ENCODE measurements at regions not wholly inside any gene's neighbourhood (a gene's known extent, or its start where the extent isn't known, plus 50 kb on each side); places are given as distances from the start of the nearest gene placed in this dataset.

DNA sequence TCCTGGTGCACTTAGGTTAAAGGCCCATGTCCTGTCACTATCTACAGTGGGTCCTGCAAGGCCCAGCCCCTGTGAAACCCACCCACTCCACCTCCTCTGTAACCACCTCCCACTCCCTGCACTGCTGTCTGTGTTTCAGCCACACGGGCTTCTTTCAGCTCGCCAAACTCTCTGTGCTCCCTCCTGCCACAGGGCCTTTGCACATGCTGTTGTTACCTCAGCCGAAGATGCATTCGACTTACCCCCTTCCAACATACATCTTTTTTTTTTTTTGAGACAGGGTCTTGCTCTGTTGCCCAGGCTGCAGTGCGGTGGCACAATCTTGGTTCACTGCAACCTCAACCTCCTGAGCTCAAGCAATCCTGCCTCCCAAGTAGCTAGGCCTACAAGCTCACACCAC lies 76.5 kb upstream of the RPL38 start:
- Histone ChIP-seq H2AFZ (ENCODE audit: low read depth, low read length, poor library complexity, severe bottlenecking) (no peak overlapping the region), H3K27ac (ENCODE audit: low read depth, low read length) (no peak overlapping the region), H3K27me3 (ENCODE audit: insufficient read depth, low read length) (peaks cover 5% of the 10 kb centered on the region), H3K4me3 (replicated peaks in 1 of 2; ENCODE audit: low read depth in 1 of 2, low read length in 2 of 2) (no peak overlapping the region), H3K36me3 (ENCODE audit: control insufficient read depth in 1 of 2, insufficient read depth in 2 of 2, low read length in 2 of 2) (no peaks in the 10 kb centered on the region), H3K4me2 (ENCODE audit: low read length) (no peak overlapping the region), H3K4me1 (ENCODE audit: control insufficient read depth in 1 of 2, insufficient read depth in 2 of 2, low read length in 2 of 2) (no peaks in the 10 kb centered on the region), H3K9me3 (ENCODE audit: control insufficient read depth in 1 of 2, insufficient read depth in 1 of 2, low read depth in 1 of 2, low read length in 2 of 2) (no peaks in the 10 kb centered on the region), H3K9ac (ENCODE audit: low read length) (no peak overlapping the region), H3K9me2 (ENCODE audit: insufficient read depth) (no peaks in the 10 kb centered on the region), H3K79me2 (ENCODE audit: insufficient read depth, low read length) (no peaks in the 10 kb centered on the region), H4K20me1 (ENCODE audit: insufficient read depth) (no peaks in the 10 kb centered on the region)
- ATAC-seq (no peak), DNase-seq (ENCODE audit: low read depth, low spot score) (no peak)
- POLR2A ChIA-PET, result no interaction called here
- BruUV-seq (replicated peaks), result no TSS peak
- RAD21 ChIA-PET (ENCODE audit: low non-redundant PET in 1 of 2, low total read pairs in 2 of 2, uncharacterized antibody in 2 of 2, unreplicated experiment in 2 of 2), result interaction anchor here in 1 of 2 experiments (0.6 kb wide), 1 partner anchor 14 kb away, joined by 3 read pairs; no protein-coding TSS in a partner anchor
- intact Hi-C loops (cut with micrococcal nuclease), result no loop called here
- no peak for TF ChIP-seq EGR1 (IDR thresholded peaks at IDR 0.05; ENCODE audit: low read depth)
- TF ChIP-seq, protein P1, sequence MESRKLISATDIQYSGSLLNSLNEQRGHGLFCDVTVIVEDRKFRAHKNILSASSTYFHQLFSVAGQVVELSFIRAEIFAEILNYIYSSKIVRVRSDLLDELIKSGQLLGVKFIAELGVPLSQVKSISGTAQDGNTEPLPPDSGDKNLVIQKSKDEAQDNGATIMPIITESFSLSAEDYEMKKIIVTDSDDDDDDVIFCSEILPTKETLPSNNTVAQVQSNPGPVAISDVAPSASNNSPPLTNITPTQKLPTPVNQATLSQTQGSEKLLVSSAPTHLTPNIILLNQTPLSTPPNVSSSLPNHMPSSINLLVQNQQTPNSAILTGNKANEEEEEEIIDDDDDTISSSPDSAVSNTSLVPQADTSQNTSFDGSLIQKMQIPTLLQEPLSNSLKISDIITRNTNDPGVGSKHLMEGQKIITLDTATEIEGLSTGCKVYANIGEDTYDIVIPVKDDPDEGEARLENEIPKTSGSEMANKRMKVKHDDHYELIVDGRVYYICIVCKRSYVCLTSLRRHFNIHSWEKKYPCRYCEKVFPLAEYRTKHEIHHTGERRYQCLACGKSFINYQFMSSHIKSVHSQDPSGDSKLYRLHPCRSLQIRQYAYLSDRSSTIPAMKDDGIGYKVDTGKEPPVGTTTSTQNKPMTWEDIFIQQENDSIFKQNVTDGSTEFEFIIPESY (IDR thresholded peaks at IDR 0.05; ENCODE audit: extremely low read depth, insufficient replicate concordance, low read length), result no peak
- TF ChIP-seq ZNF274 (IDR thresholded peaks at IDR 0.05; ENCODE audit: low read depth, low read length), result no peak
- CTCF ChIA-PET, result no interaction called here

DNA sequence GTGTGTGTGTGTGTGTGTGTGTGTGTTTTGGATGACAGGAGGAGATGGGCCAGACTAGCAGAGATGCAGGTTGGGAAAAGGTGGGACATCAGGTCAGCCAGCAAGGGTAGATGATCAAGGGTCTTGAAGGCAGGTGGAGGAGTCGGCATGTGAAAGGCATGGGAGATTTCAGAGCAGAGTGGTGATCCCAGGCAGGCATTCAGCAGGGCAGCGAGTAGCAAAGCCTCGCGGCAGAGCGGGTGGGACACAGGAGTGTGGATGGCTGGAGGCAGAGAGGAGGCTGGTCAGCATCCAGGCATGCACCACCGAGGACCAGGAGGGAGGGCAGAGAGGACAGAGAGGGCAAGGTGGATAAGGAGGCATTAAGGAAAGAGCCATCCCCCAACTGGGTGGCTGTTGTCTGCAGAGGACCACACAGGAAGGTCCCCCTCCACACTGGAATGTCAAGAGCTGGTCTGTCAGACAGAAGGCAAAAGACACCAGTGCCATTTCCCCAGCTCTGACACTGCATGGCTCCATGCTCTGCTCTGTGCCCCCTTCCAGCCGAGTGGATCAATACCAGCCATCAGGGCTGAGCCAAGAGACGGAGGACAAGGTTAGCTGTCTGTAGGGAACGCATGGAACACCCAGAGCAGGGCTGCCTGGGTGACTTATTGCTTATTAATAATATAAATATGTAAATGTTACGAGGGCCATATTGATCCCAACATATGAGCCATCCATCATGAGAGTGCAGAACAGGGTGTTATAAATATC lies 74.8 kb upstream of the RPL38 start:
- intact Hi-C loops (cut with micrococcal nuclease), result no loop called here
- TF ChIP-seq SP1 (IDR thresholded peaks at IDR 0.05; ENCODE audit: low read depth) (no peak), ELF1 (IDR thresholded peaks at IDR 0.05; ENCODE audit: borderline replicate concordance, low read depth) (no peak), POLR2AphosphoS5 (IDR thresholded peaks at IDR 0.05; ENCODE audit: low read depth, low read length) (no peak), FOSL1 (IDR thresholded peaks at IDR 0.05; ENCODE audit: low read depth) (no peak), CBX3 (IDR thresholded peaks at IDR 0.05; ENCODE audit: low read depth) (no peak), ZFX (IDR thresholded peaks at IDR 0.05) (no peak), YY1 (IDR thresholded peaks at IDR 0.05; ENCODE audit: extremely low read depth, insufficient replicate concordance, low read depth, low read length) (no peak), EZH2 (IDR thresholded peaks at IDR 0.05) (no peak), ZNF274 (IDR thresholded peaks at IDR 0.05; ENCODE audit: low read depth, low read length) (no peak), SRF (IDR thresholded peaks at IDR 0.05; ENCODE audit: low read depth) (no peak), EZH2phosphoT487 (IDR thresholded peaks at IDR 0.05; ENCODE audit: borderline replicate concordance) (no peak), EGR1 (IDR thresholded peaks at IDR 0.05; ENCODE audit: low read depth) (no peak), RAD21 (IDR thresholded peaks at IDR 0.05; ENCODE audit: low read depth) (no peak), SIN3A (IDR thresholded peaks at IDR 0.05; ENCODE audit: low read depth) (no peak)
- TF ChIP-seq, protein P2, sequence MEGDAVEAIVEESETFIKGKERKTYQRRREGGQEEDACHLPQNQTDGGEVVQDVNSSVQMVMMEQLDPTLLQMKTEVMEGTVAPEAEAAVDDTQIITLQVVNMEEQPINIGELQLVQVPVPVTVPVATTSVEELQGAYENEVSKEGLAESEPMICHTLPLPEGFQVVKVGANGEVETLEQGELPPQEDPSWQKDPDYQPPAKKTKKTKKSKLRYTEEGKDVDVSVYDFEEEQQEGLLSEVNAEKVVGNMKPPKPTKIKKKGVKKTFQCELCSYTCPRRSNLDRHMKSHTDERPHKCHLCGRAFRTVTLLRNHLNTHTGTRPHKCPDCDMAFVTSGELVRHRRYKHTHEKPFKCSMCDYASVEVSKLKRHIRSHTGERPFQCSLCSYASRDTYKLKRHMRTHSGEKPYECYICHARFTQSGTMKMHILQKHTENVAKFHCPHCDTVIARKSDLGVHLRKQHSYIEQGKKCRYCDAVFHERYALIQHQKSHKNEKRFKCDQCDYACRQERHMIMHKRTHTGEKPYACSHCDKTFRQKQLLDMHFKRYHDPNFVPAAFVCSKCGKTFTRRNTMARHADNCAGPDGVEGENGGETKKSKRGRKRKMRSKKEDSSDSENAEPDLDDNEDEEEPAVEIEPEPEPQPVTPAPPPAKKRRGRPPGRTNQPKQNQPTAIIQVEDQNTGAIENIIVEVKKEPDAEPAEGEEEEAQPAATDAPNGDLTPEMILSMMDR (IDR thresholded peaks at IDR 0.05 in 2 of 3, conservative IDR thresholded peaks at IDR 0.05 in 1 of 3; ENCODE audit: borderline replicate concordance in 1 of 3, insufficient read depth in 1 of 3, low read depth in 2 of 3, low read length in 2 of 3), result no peak
- TF ChIP-seq, protein P3, sequence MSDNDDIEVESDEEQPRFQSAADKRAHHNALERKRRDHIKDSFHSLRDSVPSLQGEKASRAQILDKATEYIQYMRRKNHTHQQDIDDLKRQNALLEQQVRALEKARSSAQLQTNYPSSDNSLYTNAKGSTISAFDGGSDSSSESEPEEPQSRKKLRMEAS (IDR thresholded peaks at IDR 0.05), result no peak
- H3K79me2 ChIP-seq (ENCODE audit: insufficient read depth, low read length), result no peaks in the 10 kb centered on the region
- H3K4me2 ChIP-seq (ENCODE audit: low read length), result no peak overlapping the region
- H3K9me3 ChIP-seq (ENCODE audit: control insufficient read depth in 1 of 2, insufficient read depth in 1 of 2, low read depth in 1 of 2, low read length in 2 of 2), result no peaks in the 10 kb centered on the region
- H2AFZ ChIP-seq (ENCODE audit: low read depth, low read length, poor library complexity, severe bottlenecking), result no peak overlapping the region
- H3K9me2 ChIP-seq (ENCODE audit: insufficient read depth), result no peaks in the 10 kb centered on the region
- no peak overlapping the region for H3K4me3 ChIP-seq (replicated peaks in 1 of 2; ENCODE audit: low read depth in 1 of 2, low read length in 2 of 2)
- no peak for DNase-seq (ENCODE audit: low read depth, low spot score)
- BruUV-seq (replicated peaks), result no TSS peak
- no peak overlapping the region for H3K9ac ChIP-seq (ENCODE audit: low read length)
- CTCF ChIA-PET, result no interaction called here
- no peak overlapping the region for H3K27ac ChIP-seq (ENCODE audit: low read depth, low read length)
- peaks cover 12% of the 10 kb centered on the region for H3K27me3 ChIP-seq (ENCODE audit: insufficient read depth, low read length)
- H3K4me1 ChIP-seq (ENCODE audit: control insufficient read depth in 1 of 2, insufficient read depth in 2 of 2, low read length in 2 of 2), result no peaks in the 10 kb centered on the region
- POLR2A ChIA-PET, result no interaction called here
- H3K36me3 ChIP-seq (ENCODE audit: control insufficient read depth in 1 of 2, insufficient read depth in 2 of 2, low read length in 2 of 2), result no peaks in the 10 kb centered on the region
- no peaks in the 10 kb centered on the region for H4K20me1 ChIP-seq (ENCODE audit: insufficient read depth)
- RAD21 ChIA-PET (ENCODE audit: low non-redundant PET in 1 of 2, low total read pairs in 2 of 2, uncharacterized antibody in 2 of 2, unreplicated experiment in 2 of 2), result no interaction called here
- no peak for ATAC-seq

All from HCT116 (cell line).